WTC11 (cell line): ENCODE measurements at regions not wholly inside any gene's neighbourhood (a gene's known extent, or its start where the extent isn't known, plus 50 kb on each side); places are given as distances from the start of the nearest gene placed in this dataset.

Experiments
- ATAC-seq: fragments of 200-7000 bp; cut with Tn5 transposase; 2 replicates; pipeline ENCODE4 v1.10.0; 2021; ENCODE audit warnings: mild to moderate bottlenecking, moderate library complexity
- CTCF ChIA-PET: fragments of 300-600 bp; sonication (Branson Sonifier 250); formaldehyde crosslinking; loops from one replicate; lab custom pipeline; 2021; ENCODE audit warnings: antibody characterized with exemption; lab: Charles Lee
- POLR2A ChIA-PET: fragments of 350-600 bp; sonication (Branson Sonifier 250); formaldehyde crosslinking; loops from one replicate; lab custom pipeline; 2021; ENCODE audit warnings: antibody characterized with exemption; lab: Charles Lee
- DNase-seq: peaks from one replicate; pipeline ENCODE4 v3.0.0; 2021; ENCODE audit warnings: low spot score
- H3K27ac Mint-ChIP-seq: 2 replicates; pipeline ENCODE4 v1.8.0; 2021; ENCODE audit warnings: mixed read lengths
- H3K27me3 Mint-ChIP-seq: 2 replicates; pipeline ENCODE4 v1.8.0; 2021; ENCODE audit warnings: low read depth, mild to moderate bottlenecking, moderate library complexity, mixed read lengths
- H3K36me3 Mint-ChIP-seq: 2 replicates; pipeline ENCODE4 v1.8.0; 2021; ENCODE audit warnings: mixed read lengths
- H3K4me1 Mint-ChIP-seq: 2 replicates; pipeline ENCODE4 v1.8.0; 2022; ENCODE audit warnings: mixed read lengths
- H3K4me3 Mint-ChIP-seq: 2 replicates; pipeline ENCODE4 v1.8.0; 2021; ENCODE audit warnings: mild to moderate bottlenecking, moderate library complexity, mixed read lengths
- H3K9me3 Mint-ChIP-seq: 2 replicates; pipeline ENCODE4 v1.8.0; 2021; ENCODE audit warnings: mixed read lengths
- CREM ChIP-seq: sonication (generic); formaldehyde crosslinking; IDR thresholded peaks from 2 replicates; pipeline ENCODE4 v1.8.1; 2022; ENCODE audit warnings: mild to moderate bottlenecking, missing genetic modification reagents, moderate library complexity
- FOXJ3 ChIP-seq: sonication (generic); formaldehyde crosslinking; IDR thresholded peaks from 2 replicates; pipeline ENCODE4 v1.9.0; 2021; ENCODE audit warnings: missing genetic modification reagents, mild to moderate bottlenecking, borderline replicate concordance
- FOXK1 ChIP-seq: sonication (generic); formaldehyde crosslinking; IDR thresholded peaks from 2 replicates; pipeline ENCODE4 v1.8.0; 2022; ENCODE audit warnings: mild to moderate bottlenecking, moderate library complexity, missing genetic modification reagents
- GABPB1 ChIP-seq: sonication (generic); formaldehyde crosslinking; IDR thresholded peaks from 2 replicates; pipeline ENCODE4 v1.8.1; 2023; ENCODE audit warnings: mild to moderate bottlenecking, missing genetic modification reagents
- HMGA2 ChIP-seq: fragments of 250-450 bp; sonication (Bioruptor Pico); IDR thresholded peaks from 2 replicates; pipeline ENCODE4 v1.4.0; 2021; ENCODE audit warnings: mild to moderate bottlenecking, moderate library complexity
- PRRX2 ChIP-seq: fragments of 250-450 bp; sonication (Bioruptor Pico); IDR thresholded peaks from 2 replicates; pipeline ENCODE4 v1.8.0; 2021; ENCODE audit warnings: mild to moderate bottlenecking
- SMAD3 ChIP-seq: sonication (generic); formaldehyde crosslinking; IDR thresholded peaks from 2 replicates; pipeline ENCODE4 v1.8.0; 2022; ENCODE audit warnings: missing genetic modification reagents, mild to moderate bottlenecking, borderline replicate concordance
- ZNF232 ChIP-seq: sonication (generic); formaldehyde crosslinking; IDR thresholded peaks from 2 replicates; pipeline ENCODE4 v1.8.0; 2022; ENCODE audit warnings: mild to moderate bottlenecking, missing genetic modification reagents
- TF ChIP-seq, protein P1 (sequence below): sonication (generic); formaldehyde crosslinking; IDR thresholded peaks from 2 replicates; pipeline ENCODE4 v1.8.0; 2022; ENCODE audit warnings: missing genetic modification reagents
- TF ChIP-seq, protein P2 (sequence below): sonication (generic); formaldehyde crosslinking; IDR thresholded peaks from 2 replicates; pipeline ENCODE4 v1.8.1; 2023; ENCODE audit warnings: mild to moderate bottlenecking, missing genetic modification reagents, borderline replicate concordance
- TF ChIP-seq, protein P3 (sequence below): fragments of 250-450 bp; sonication (Bioruptor Pico); IDR thresholded peaks from 2 replicates; pipeline ENCODE4 v1.9.0; 2021; ENCODE audit warnings: mild to moderate bottlenecking
- TF ChIP-seq, protein P4 (sequence below): fragments of 250-450 bp; sonication (Bioruptor Pico); IDR thresholded peaks from 2 replicates; pipeline ENCODE4 v1.9.0; 2021; ENCODE audit warnings: moderate library complexity, mild to moderate bottlenecking, inconsistent platforms, borderline replicate concordance
- TF ChIP-seq, protein P5 (sequence below): sonication (generic); formaldehyde crosslinking; IDR thresholded peaks from 2 replicates; pipeline ENCODE4 v1.8.1; 2022; ENCODE audit warnings: missing genetic modification reagents, borderline replicate concordance
- TF ChIP-seq, protein P6 (sequence below): sonication (generic); formaldehyde crosslinking; IDR thresholded peaks from 2 replicates; pipeline ENCODE4 v1.8.1; 2023; ENCODE audit warnings: mild to moderate bottlenecking, missing genetic modification reagents

DNA sequence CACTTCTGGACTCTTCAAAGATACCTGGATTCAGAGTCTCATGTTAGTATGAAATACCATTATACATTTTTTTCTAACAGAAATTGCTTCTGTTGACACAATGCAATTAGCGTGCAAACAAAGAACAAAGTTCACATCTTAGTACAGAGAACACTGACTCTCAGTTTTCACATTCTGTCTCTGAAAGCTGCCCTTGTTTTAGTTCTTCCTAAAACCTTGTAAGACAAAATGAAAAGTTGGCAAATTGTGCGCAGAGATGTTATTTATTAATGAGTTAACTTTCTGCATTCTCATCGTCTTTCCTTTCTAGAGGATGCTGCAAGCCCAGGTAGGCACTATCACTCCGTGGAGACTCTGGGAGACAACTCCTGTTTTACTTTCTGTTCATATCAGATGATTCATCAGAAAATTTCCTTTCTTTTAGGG, 377.3 kb upstream of the POU3F3 start (continued):
- TF ChIP-seq, protein P1, sequence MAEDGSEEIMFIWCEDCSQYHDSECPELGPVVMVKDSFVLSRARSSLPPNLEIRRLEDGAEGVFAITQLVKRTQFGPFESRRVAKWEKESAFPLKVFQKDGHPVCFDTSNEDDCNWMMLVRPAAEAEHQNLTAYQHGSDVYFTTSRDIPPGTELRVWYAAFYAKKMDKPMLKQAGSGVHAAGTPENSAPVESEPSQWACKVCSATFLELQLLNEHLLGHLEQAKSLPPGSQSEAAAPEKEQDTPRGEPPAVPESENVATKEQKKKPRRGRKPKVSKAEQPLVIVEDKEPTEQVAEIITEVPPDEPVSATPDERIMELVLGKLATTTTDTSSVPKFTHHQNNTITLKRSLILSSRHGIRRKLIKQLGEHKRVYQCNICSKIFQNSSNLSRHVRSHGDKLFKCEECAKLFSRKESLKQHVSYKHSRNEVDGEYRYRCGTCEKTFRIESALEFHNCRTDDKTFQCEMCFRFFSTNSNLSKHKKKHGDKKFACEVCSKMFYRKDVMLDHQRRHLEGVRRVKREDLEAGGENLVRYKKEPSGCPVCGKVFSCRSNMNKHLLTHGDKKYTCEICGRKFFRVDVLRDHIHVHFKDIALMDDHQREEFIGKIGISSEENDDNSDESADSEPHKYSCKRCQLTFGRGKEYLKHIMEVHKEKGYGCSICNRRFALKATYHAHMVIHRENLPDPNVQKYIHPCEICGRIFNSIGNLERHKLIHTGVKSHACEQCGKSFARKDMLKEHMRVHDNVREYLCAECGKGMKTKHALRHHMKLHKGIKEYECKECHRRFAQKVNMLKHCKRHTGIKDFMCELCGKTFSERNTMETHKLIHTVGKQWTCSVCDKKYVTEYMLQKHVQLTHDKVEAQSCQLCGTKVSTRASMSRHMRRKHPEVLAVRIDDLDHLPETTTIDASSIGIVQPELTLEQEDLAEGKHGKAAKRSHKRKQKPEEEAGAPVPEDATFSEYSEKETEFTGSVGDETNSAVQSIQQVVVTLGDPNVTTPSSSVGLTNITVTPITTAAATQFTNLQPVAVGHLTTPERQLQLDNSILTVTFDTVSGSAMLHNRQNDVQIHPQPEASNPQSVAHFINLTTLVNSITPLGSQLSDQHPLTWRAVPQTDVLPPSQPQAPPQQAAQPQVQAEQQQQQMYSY = no peak
- TF ChIP-seq CREM (CRISPR knock-in tag) (no peak), GABPB1 (no peak), PRRX2 (no peak)
- TF ChIP-seq, protein P2, sequence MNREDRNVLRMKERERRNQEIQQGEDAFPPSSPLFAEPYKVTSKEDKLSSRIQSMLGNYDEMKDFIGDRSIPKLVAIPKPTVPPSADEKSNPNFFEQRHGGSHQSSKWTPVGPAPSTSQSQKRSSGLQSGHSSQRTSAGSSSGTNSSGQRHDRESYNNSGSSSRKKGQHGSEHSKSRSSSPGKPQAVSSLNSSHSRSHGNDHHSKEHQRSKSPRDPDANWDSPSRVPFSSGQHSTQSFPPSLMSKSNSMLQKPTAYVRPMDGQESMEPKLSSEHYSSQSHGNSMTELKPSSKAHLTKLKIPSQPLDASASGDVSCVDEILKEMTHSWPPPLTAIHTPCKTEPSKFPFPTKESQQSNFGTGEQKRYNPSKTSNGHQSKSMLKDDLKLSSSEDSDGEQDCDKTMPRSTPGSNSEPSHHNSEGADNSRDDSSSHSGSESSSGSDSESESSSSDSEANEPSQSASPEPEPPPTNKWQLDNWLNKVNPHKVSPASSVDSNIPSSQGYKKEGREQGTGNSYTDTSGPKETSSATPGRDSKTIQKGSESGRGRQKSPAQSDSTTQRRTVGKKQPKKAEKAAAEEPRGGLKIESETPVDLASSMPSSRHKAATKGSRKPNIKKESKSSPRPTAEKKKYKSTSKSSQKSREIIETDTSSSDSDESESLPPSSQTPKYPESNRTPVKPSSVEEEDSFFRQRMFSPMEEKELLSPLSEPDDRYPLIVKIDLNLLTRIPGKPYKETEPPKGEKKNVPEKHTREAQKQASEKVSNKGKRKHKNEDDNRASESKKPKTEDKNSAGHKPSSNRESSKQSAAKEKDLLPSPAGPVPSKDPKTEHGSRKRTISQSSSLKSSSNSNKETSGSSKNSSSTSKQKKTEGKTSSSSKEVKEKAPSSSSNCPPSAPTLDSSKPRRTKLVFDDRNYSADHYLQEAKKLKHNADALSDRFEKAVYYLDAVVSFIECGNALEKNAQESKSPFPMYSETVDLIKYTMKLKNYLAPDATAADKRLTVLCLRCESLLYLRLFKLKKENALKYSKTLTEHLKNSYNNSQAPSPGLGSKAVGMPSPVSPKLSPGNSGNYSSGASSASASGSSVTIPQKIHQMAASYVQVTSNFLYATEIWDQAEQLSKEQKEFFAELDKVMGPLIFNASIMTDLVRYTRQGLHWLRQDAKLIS = no peak
- TF ChIP-seq, all 79 proteins: peak for 0

DNA sequence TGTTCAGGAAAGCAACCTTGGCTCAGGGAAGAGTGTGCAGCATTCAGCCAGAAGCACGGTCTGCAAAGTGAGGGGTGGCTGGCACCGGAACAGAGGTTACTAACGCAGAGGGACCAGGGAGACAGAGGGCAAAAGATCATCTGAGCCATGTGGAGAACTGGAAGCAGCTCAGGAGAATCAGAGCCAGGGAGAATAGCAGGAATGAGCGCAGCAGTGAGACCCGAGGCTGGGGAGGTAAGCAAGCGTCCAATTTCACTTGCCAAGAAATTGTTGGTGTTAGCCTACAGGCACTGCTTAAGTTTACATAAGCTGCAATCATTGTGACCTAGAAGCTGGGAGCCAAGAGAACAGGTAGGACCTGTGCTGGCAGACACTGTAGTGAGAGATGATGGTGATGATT, 372.6 kb upstream of the POU3F3 start:
- Mint-ChIP-seq H3K27me3 (no peaks in the 10 kb centered on the region; the same call in 1 of the 2 replicates), H3K4me3 (no peak overlapping the region), H3K36me3 (no peaks in the 10 kb centered on the region), H3K4me1 (peaks cover 3% of the 10 kb centered on the region), H3K9me3 (0 out of 2 replicates have a peak, but pooled peaks cover 13% of the 10 kb centered on the region), H3K27ac (no peak overlapping the region)
- ChIA-PET CTCF (no interaction called here), POLR2A (no interaction called here)
- no peak for TF ChIP-seq SMAD3 (CRISPR knock-in tag)
- TF ChIP-seq, protein P3, sequence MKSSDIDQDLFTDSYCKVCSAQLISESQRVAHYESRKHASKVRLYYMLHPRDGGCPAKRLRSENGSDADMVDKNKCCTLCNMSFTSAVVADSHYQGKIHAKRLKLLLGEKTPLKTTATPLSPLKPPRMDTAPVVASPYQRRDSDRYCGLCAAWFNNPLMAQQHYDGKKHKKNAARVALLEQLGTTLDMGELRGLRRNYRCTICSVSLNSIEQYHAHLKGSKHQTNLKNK (CRISPR knock-in tag) = no peak
- TF ChIP-seq CREM (CRISPR knock-in tag) = no peak
- no peak for TF ChIP-seq PRRX2
- no peak for TF ChIP-seq FOXJ3 (CRISPR knock-in tag)
- DNase-seq (no peak), ATAC-seq (no peak)

DNA sequence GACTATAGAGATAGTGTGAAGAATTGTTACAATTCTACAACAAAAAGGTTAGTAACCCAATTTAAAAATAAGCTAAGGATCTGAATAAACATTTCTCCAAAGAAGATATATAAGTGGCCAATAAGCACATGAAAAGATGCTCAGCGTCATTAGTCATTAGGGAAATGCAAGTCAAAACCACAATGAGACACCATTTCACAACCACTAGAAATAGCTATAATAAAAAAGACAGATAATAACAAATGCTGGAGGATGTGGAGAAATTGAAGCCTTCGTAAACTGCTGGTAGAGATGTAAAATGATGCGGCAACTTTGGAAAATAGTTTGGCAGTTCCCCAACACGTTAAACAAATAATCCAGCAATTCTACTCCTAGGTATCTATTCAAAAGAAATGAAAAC, 366.5 kb upstream of the POU3F3 start:
- ChIA-PET POLR2A (no interaction called here), CTCF (no interaction called here)
- Mint-ChIP-seq H3K36me3 (no peaks in the 10 kb centered on the region), H3K27me3 (no peaks in the 10 kb centered on the region), H3K27ac (no peak overlapping the region), H3K4me3 (no peak overlapping the region), H3K9me3 (0 out of 2 replicates have a peak, but pooled peaks cover 13% of the 10 kb centered on the region), H3K4me1 (no peaks in the 10 kb centered on the region)
- ATAC-seq (no peak), DNase-seq (no peak)
- no peak for TF ChIP-seq FOXK1 (CRISPR knock-in tag)
- TF ChIP-seq HMGA2 (CRISPR knock-in tag) = no peak

DNA sequence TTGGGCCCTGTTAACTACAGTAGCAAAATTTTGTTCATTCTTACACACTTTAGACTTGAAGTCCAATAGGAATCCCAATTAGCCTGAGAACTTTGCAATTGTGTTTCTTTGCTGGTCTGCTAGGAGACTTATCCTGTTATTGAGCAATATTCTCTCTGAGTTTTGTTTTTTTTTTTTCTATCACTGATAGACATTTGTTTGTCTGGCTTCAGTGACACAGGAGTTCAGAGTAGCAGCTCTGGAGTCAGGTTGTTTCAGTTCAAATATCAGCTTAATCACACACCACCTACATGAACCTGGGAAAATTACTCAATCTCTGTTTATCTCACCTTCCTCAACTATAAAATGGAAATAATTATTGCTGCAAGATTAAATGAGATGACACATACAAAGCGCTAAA, 360.2 kb upstream of the POU3F3 start:
- DNase-seq = no peak
- CTCF ChIA-PET = interaction anchor here (0.7 kb wide), 1 partner anchor 1177 kb away, joined by 4 read pairs; no protein-coding TSS in a partner anchor
- H3K9me3 Mint-ChIP-seq = 0 out of 2 replicates have a peak, but pooled peaks cover 4% of the 10 kb centered on the region
- no peak overlapping the region for H3K27ac Mint-ChIP-seq
- H3K4me1 Mint-ChIP-seq = peaks cover 7% of the 10 kb centered on the region
- H3K27me3 Mint-ChIP-seq = no peaks in the 10 kb centered on the region
- H3K4me3 Mint-ChIP-seq = no peak overlapping the region
- POLR2A ChIA-PET = no interaction called here
- no peak for ATAC-seq
- no peaks in the 10 kb centered on the region for H3K36me3 Mint-ChIP-seq
- no peak for TF ChIP-seq ZNF232 (CRISPR knock-in tag)
- TF ChIP-seq, protein P4, sequence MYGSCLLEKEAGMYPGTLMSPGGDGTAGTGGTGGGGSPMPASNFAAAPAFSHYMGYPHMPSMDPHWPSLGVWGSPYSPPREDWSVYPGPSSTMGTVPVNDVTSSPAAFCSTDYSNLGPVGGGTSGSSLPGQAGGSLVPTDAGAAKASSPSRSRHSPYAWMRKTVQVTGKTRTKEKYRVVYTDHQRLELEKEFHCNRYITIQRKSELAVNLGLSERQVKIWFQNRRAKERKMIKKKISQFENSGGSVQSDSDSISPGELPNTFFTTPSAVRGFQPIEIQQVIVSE (CRISPR knock-in tag) = no peak
- TF ChIP-seq HMGA2 (CRISPR knock-in tag) = no peak
- TF ChIP-seq, protein P5, sequence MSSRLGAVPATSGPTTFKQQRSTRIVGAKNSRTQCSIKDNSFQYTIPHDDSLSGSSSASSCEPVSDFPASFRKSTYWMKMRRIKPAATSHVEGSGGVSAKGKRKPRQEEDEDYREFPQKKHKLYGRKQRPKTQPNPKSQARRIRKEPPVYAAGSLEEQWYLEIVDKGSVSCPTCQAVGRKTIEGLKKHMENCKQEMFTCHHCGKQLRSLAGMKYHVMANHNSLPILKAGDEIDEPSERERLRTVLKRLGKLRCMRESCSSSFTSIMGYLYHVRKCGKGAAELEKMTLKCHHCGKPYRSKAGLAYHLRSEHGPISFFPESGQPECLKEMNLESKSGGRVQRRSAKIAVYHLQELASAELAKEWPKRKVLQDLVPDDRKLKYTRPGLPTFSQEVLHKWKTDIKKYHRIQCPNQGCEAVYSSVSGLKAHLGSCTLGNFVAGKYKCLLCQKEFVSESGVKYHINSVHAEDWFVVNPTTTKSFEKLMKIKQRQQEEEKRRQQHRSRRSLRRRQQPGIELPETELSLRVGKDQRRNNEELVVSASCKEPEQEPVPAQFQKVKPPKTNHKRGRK (CRISPR knock-in tag) = no peak
- TF ChIP-seq, protein P6, sequence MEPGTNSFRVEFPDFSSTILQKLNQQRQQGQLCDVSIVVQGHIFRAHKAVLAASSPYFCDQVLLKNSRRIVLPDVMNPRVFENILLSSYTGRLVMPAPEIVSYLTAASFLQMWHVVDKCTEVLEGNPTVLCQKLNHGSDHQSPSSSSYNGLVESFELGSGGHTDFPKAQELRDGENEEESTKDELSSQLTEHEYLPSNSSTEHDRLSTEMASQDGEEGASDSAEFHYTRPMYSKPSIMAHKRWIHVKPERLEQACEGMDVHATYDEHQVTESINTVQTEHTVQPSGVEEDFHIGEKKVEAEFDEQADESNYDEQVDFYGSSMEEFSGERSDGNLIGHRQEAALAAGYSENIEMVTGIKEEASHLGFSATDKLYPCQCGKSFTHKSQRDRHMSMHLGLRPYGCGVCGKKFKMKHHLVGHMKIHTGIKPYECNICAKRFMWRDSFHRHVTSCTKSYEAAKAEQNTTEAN = no peak
